NOMO-1 (cell line): ENCODE measurements at regions not wholly inside any gene's neighbourhood (a gene's known extent, or its start where the extent isn't known, plus 50 kb on each side); places are given as distances from the start of the nearest gene placed in this dataset.

Source experiments
- DNase-seq, 2 experiments: peaks; one replicate each; lab custom pipeline; 2025; ENCODE audit not compliant: unreplicated experiment in 2 of 2; lab: John Stamatoyannopoulos, UW

DNA sequence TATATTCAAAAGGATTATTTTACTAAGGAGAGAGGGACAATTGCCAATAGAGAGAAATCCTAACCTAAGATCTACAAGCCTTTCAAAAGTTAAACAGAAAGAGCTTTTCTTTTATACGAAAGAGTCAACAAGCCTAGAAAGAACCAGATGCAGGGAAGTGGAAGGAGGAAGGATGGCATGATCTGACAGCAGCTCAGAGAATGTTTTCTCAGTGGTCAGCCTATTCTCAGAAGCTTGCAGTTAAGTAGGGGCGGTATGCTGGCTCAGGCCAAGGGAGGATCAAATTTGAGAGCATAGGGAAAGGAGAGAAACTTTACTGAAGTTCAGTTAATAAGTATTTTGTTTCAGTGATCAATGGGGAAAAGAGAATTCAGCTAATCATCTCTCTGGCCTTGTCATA lies 88.0 kb upstream of the FTMT start:
- no peak for DNase-seq

DNA sequence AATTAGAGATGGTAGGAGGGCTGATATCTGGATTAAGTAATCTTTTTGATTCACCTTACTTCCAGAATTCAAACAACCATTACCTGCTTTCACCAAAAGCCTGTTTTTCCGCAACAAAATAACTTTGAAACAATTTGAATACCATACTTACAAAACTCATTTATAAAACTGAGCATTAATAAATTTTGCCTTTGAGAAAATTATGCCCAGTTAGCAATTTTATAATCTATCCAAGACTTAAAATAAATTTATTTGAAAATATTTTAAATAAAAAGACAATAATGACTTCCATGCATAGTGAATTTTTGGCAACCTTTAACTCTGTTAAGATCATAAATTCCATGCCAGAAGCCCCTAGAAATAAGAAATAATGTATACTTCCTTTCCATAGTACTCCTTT lies 71.3 kb upstream of the FTMT start:
- DNase-seq = no peak

DNA sequence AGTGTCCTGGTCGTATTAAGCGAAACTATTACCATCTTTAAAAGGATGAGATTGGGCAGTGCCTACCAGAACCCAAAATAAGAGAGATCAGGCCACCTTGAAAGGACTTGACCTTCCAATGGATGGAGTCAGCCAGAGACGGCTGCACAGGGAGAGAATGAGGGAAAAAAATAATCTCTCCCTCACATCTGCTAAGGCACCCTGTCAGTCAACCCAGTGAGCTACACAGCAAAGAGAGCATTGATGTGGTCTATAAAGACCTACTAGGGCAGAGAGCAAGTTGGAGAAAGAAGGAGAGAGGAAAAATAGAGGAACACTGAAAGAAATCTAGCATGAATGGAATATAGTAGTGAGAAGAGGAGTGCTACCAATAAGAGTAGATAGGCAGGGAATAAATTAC lies 68.0 kb upstream of the FTMT start:
- DNase-seq = no peak

DNA sequence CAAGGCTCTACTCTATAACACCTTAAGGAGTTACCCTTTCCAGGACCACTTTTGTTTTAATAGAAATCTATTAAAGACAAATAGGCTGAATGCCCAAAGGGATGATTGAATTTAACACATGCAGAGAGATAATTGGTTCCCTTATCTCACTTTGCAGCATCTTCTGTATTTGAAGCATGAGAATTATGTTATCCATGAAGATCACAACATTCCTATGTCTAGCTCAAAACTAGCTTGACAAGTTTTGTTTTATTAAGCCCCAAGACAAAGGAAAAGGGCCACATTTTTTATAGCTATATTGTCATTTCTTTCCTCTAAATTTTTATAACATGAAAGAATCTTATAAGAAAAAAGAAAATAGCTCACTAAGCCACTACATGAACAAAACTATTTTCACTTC lies 57.9 kb upstream of the FTMT start:
- DNase-seq = no peak

DNA sequence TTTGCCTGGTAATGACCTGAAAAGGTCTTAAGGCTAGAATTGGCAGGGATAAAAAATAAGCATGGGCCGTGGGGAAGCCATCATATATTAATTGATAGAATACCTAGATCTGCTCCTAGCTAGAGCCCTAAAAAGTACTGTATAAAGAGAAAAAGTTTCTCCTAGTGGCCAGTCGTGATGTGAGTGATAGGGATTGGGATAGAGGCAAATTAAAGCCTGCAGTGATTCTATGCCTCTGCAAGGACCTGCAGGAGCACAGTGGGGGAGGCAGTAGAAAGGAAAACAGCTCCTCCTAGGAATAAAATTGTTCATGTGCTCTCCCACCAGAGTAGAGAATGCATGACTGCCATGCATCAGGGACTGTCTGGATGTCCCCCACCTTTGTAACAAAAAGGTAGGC lies 56.2 kb upstream of the FTMT start:
- no peak for DNase-seq

DNA sequence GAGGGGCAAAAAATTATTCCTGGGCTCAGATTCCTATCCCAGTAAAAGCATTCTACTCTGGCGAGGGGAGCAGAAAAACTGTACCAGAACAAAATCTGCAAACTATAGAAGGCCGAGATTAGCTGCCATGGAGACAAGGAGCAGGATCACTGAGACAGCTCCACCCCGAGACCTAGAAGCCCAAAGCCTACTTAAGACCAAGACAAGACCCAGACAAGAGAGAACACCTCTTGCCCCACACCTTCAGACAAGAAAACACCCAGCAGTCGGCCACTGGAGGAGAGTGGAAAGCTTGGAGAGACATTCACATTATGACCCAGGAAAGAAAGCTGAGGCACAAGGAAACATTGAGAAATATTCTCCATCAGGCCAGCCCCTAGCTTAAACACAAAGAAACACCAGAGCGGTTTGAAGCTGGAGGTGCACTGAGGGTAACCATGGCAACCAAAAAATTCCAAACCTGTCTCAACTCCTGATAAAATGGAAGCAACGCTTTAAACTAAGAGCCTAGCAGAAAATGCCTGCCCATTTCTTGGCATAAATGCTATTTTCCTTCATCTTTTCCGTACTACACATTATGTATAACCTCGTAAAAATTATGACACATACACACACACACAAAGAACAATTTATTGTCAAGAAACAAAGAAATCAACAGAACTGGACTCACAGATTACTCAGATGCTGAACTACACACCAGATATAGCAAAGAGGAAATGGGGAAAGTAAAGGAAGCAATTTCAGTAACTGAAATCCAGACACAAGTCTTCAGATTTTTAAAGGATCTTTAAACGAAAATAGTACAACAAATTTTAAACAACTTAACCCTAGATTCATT lies 53.8 kb upstream of the FTMT start:
- no peak for DNase-seq
